ENCODE measurements at regions not wholly inside any gene's neighbourhood (a gene's known extent, or its start where the extent isn't known, plus 50 kb on each side); places are given as distances from the start of the nearest gene placed in this dataset.

DNA sequence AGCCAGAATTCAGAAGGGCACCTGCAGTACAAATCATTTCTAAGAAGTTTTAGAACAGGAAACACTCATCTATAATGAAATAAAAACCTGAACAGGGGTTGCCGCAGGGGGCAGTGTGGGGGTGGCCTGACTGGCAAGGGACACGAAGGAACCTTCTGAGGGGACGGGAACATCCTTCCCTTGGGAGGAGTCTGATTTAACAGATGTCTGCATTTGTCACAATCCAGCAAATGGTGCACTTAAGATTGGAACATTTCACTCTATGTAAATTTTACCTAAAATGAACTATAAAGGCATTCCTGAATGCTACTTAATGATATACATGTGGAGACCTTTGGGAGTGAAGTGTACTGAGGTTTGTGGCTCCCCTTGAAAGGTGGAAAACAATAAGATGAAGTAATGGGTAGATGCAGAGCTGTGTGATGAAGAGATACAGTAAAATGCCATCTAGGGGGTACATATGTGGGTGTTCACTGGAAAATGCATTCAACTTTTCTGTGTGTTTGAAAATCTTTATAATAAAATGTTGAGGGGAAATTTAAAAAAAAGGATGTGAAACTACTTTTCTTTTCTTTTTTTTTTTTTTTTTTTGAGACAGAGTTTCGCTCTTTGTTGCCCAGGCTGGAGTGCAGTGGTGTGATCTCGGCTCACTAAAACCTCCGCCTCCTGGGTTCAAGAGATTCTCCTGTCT lies 89.5 kb downstream of the SNX5 start:
- TF ChIP-seq, protein P1, sequence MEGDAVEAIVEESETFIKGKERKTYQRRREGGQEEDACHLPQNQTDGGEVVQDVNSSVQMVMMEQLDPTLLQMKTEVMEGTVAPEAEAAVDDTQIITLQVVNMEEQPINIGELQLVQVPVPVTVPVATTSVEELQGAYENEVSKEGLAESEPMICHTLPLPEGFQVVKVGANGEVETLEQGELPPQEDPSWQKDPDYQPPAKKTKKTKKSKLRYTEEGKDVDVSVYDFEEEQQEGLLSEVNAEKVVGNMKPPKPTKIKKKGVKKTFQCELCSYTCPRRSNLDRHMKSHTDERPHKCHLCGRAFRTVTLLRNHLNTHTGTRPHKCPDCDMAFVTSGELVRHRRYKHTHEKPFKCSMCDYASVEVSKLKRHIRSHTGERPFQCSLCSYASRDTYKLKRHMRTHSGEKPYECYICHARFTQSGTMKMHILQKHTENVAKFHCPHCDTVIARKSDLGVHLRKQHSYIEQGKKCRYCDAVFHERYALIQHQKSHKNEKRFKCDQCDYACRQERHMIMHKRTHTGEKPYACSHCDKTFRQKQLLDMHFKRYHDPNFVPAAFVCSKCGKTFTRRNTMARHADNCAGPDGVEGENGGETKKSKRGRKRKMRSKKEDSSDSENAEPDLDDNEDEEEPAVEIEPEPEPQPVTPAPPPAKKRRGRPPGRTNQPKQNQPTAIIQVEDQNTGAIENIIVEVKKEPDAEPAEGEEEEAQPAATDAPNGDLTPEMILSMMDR (IDR thresholded peaks at IDR 0.05), result no peak
- TF ChIP-seq POLR2A (IDR thresholded peaks at IDR 0.05), result no peak

Data from lower leg skin (tissue), 3 donors.